ENCODE measurements at regions not wholly inside any gene's neighbourhood (a gene's known extent, or its start where the extent isn't known, plus 50 kb on each side); places are given as distances from the start of the nearest gene placed in this dataset.

- Histone ChIP-seq H3K4me3 (no peak overlapping the region), H4K20me1 (replicated peaks; ENCODE audit: control insufficient read depth, insufficient read depth, low read length) (no peaks in the 10 kb centered on the region), H3K9me3 (replicated peaks; ENCODE audit: control insufficient read depth, insufficient read depth, low read depth, low read length) (no peaks in the 10 kb centered on the region), H3K36me3 (ENCODE audit: control insufficient read depth, insufficient read depth, low read length) (no peaks in the 10 kb centered on the region), H3K27ac (ENCODE audit: extremely low read depth, low read depth, low read length) (no peak overlapping the region), H2AFZ (ENCODE audit: low read depth, low read length) (no peak overlapping the region), H3K9me1 (ENCODE audit: control insufficient read depth, insufficient read depth, low read length) (no peaks in the 10 kb centered on the region), H3K79me2 (ENCODE audit: control insufficient read depth, insufficient read depth, low read length) (no peaks in the 10 kb centered on the region), H3K9ac (ENCODE audit: insufficient read depth in 1 of 2, low read depth in 2 of 2, low read length in 2 of 2) (no peak overlapping the region), H3K4me1 (replicated peaks in 1 of 2; ENCODE audit: control insufficient read depth in 2 of 2, insufficient read depth in 2 of 2, low read length in 2 of 2) (no peaks in the 10 kb centered on the region), H3K27me3 (ENCODE audit: control insufficient read depth in 2 of 2, insufficient read depth in 2 of 2, low read length in 2 of 2) (no peaks in the 10 kb centered on the region), H3K4me2 (ENCODE audit: insufficient read depth, low read length) (no peak overlapping the region)
- TF ChIP-seq RBM34 (IDR thresholded peaks at IDR 0.05; ENCODE audit: borderline replicate concordance, insufficient read depth, low read length) (no peak), FIP1L1 (IDR thresholded peaks at IDR 0.05; ENCODE audit: low read depth, low read length, poor library complexity, severe bottlenecking) (no peak), HNRNPK (IDR thresholded peaks at IDR 0.05; ENCODE audit: low read depth, low read length, poor library complexity, severe bottlenecking) (no peak), UBTF (IDR thresholded peaks at IDR 0.05; ENCODE audit: borderline replicate concordance in 1 of 2, low read depth in 2 of 2, low read length in 2 of 2) (no peak), BCOR (IDR thresholded peaks at IDR 0.05) (no peak), ZNF253 (CRISPR knock-in tag; conservative IDR thresholded peaks at IDR 0.05) (no peak), TAF9B (IDR thresholded peaks at IDR 0.05; ENCODE audit: partially characterized antibody) (no peak), FOXA3 (CRISPR knock-in tag; conservative IDR thresholded peaks at IDR 0.05 in 1 of 2, IDR thresholded peaks at IDR 0.05 in 1 of 2) (no peak), ZNF717 (CRISPR knock-in tag; IDR thresholded peaks at IDR 0.05) (no peak)
- ChIA-PET CTCF (ENCODE audit: low intra/inter-chr PET ratio) (no interaction called here), POLR2A (no interaction called here)
- 0% methylated on average over 1 of the region's 1 CpG for WGBS (ENCODE audit: insufficient coverage, low coverage, missing lambda C conversion rate)
- BruUV-seq (replicated peaks): no TSS peak
- in situ Hi-C loops (cut with MboI) (no loop called here), intact Hi-C loops (cut with micrococcal nuclease) (no loop called here)
- no peak for DNase-seq (ENCODE audit: extremely low read depth in 1 of 4, low spot score in 3 of 4)
- no peak for ATAC-seq
- FAIRE-seq: no peak
Observed at GRCh38 chr11:92304271-92304670, 79.7 kb downstream of the FAT3 start.

All from K562 (cell line).